ENCODE measurements at regions not wholly inside any gene's neighbourhood (a gene's known extent, or its start where the extent isn't known, plus 50 kb on each side); places are given as distances from the start of the nearest gene placed in this dataset.

DNA sequence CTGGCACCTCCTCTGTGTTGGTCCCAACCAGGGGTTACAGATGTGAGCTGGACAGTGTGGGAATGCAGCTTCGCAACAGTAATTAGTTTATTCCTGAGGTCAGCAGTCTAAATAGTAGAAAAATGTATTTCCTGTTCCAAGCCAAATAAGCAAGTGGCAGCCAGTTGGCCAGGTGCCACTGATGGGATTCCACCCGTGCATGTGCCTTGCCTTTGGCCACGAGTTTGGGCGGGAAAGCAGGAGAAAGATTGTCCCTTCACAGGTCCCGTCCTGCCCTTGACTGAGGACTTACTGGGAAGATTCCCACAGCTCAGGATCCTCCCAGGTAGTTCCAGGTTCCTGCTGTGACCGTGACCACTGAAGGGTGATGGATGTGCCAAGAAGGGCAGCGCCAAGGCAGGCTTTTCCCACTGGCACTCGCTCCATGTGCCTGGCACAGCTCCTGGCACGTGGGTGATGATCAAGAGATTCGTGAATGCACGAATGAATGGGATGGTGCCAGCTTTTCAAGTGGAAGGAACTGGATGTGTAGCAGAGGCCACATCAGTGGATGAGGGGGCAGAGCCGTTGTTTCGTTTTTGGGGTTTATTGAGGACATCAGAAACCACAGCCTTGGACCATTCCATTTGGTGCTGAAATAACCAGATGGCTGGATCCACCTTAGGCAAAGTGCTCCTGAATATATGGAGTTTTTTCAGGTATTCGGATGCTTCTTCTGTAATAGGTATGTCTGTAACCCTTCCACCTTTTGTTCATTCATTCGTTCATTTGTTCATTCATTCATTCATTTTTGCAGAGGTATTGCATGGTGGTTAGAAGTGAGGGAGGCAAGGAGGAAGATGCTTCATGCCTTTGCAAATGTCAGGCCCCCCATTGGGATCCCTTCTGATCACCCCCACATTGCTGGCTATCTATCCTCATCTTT, 62.4 kb upstream of the WNT4 start:
- in situ Hi-C loops (cut with HindIII; ENCODE audit: low pct_ligation_motif_present, low sequenced_read_pairs), result no loop called here
- Histone ChIP-seq H3K27ac (no peak overlapping the region), H3K36me3 (replicated peaks) (no peaks in the 10 kb centered on the region), H3K4me3 (ENCODE audit: low read depth, low read length) (no peak overlapping the region), H3K27me3 (replicated peaks) (peaks cover 52% of the 10 kb centered on the region)
- no peak for DNase-seq
- TF ChIP-seq, protein P1, sequence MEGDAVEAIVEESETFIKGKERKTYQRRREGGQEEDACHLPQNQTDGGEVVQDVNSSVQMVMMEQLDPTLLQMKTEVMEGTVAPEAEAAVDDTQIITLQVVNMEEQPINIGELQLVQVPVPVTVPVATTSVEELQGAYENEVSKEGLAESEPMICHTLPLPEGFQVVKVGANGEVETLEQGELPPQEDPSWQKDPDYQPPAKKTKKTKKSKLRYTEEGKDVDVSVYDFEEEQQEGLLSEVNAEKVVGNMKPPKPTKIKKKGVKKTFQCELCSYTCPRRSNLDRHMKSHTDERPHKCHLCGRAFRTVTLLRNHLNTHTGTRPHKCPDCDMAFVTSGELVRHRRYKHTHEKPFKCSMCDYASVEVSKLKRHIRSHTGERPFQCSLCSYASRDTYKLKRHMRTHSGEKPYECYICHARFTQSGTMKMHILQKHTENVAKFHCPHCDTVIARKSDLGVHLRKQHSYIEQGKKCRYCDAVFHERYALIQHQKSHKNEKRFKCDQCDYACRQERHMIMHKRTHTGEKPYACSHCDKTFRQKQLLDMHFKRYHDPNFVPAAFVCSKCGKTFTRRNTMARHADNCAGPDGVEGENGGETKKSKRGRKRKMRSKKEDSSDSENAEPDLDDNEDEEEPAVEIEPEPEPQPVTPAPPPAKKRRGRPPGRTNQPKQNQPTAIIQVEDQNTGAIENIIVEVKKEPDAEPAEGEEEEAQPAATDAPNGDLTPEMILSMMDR (IDR thresholded peaks at IDR 0.05; ENCODE audit: low read depth, low read length, missing control alignments), result no peak

DNA sequence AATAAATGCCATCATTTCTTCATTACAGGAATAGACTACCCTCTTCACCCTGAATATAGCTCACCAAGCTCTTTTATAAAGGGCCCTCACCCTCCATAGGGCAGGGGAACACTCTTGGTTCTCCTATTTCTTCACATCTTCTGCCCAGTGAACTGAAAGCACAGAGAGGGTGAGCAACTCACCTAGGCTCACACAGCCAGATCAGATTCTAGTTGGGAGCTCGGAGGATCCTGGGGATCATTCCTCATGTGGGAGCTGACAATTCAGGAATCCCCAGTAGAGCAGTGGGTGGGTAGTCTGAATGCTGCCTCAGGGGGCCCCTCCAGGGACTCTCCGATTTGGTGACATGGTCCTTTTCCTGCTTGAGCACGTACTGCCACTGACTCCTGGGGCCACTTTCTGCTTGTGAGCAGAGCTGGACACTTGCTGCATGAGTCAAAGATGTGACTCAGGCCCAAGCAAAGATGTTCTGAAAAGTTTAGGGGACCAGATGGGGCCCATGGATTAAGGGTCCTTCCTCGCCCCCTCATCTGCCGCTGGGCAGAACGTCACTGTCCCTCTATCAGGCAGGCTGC, 63.7 kb upstream of the WNT4 start:
- TF ChIP-seq, protein P1 (IDR thresholded peaks at IDR 0.05; ENCODE audit: low read depth, low read length, missing control alignments), result no peak
- Histone ChIP-seq H3K27ac (no peak overlapping the region), H3K4me3 (ENCODE audit: low read depth, low read length) (no peak overlapping the region), H3K27me3 (replicated peaks) (peaks cover 61% of the 10 kb centered on the region), H3K36me3 (replicated peaks) (no peaks in the 10 kb centered on the region)
- no peak for DNase-seq
- in situ Hi-C loops (cut with HindIII; ENCODE audit: low pct_ligation_motif_present, low sequenced_read_pairs), result no loop called here

DNA sequence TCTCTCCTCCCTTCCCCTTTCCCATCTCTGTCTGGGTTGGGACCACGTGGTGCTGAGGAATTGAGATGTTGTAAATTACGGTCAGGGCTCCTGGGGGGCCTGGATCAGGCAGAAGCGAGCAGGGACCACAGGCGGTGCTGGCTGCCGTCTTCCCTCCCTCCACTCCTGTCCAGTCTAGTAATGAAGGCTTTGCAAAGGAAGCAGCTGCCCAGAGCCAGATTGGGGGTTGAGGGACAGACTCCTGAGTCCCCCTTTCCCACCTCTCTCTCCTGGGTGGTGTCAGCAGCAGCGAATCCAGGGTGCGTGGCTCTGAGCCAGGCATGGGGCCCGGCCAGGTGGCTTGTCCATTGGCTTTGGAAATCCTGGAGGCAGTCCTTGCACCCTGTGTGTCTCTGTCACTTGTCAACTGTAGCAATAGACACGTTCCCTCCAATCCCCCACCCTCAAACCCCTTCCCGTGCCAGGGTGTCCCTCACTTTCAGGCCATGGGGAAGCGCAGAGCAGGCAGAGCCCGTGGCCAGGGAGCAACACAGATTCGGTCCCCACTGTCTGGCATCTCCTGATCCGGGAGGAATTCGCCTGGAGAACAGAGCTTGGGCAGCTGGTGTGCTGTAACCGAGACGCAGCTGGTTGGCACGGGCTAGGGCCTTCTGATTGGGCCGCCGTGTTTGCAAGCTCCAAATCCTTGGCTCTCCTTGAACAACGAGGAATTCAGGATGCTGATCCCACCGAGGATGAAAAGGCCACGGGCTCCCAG, 64.8 kb upstream of the WNT4 start:
- Histone ChIP-seq H3K36me3 (replicated peaks) (no peaks in the 10 kb centered on the region), H3K4me3 (ENCODE audit: low read depth, low read length) (no peak overlapping the region), H3K27me3 (replicated peaks) (peaks cover 71% of the 10 kb centered on the region), H3K27ac (no peak overlapping the region)
- TF ChIP-seq, protein P1 (IDR thresholded peaks at IDR 0.05; ENCODE audit: low read depth, low read length, missing control alignments), result no peak
- no peak for DNase-seq
- in situ Hi-C loops (cut with HindIII; ENCODE audit: low pct_ligation_motif_present, low sequenced_read_pairs), result no loop called here

DNA sequence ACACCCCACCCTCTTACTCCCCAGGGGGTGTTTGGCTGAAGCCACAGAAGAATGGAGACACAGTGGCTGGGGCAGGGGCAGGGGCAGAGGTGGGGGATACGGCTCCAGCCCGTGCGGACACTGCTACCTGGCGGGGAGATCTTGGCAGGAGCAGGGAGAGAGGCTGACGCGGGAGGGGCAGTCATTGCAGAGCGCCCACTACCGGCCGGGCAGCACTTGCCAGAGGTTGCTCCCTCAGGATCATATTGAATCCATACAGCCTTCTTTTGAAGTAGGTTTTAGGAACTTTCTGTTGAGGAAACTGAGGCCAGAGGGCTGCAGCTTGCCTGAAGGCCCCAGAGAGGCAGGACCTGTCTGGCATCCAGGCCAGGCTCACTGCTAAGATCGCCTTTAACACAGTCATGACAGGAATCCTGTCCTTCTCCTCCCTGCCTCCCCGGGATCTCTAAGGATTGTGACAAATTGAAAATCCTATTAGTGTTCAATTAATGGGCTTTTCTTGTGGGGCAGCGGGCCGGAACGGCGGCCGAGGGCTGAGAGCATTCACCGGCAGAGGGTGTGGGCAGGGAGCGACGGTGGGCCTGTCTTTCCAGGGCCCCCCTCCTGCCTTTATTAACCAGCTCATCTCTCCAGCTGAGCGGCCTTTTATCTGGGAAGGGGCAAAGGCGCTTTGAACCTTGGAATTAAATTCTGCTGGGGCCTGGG, 65.5 kb upstream of the WNT4 start:
- H3K27me3 ChIP-seq (replicated peaks), result peaks cover 77% of the 10 kb centered on the region
- in situ Hi-C loops (cut with HindIII; ENCODE audit: low pct_ligation_motif_present, low sequenced_read_pairs), result no loop called here

DNA sequence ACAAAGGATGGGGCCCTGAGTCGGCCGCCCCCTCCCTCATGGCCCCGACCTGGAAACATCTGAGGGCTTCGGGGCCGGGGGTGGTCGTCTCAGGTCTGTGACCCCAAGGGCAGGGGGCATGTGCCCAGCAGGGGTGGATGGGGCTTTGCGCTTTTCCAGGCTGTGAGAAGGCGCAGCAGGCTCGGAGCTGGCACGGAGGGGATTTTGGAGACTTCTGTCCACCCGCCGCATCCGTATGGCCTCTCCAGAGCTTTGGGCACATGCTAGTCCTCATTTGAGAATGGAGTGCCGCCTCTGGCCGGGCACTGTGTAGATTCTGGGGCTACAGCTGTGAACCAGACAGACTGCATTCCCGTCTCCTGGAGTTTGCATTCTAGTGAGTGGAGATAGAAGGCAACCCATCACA, 66.1 kb upstream of the WNT4 start:
- DNase-seq, result no peak
- H3K4me3 ChIP-seq (ENCODE audit: low read depth, low read length), result no peak overlapping the region
- in situ Hi-C loops (cut with HindIII; ENCODE audit: low pct_ligation_motif_present, low sequenced_read_pairs), result no loop called here
- H3K36me3 ChIP-seq (replicated peaks), result no peaks in the 10 kb centered on the region
- TF ChIP-seq, protein P1 (IDR thresholded peaks at IDR 0.05; ENCODE audit: low read depth, low read length, missing control alignments), result no peak
- no peak overlapping the region for H3K27ac ChIP-seq
- H3K27me3 ChIP-seq (replicated peaks), result peaks cover 76% of the 10 kb centered on the region

More for the DNA sequence above, 65.5 kb upstream of the WNT4 start:
- no peak overlapping the region for H3K27ac ChIP-seq
- DNase-seq, result no peak
- TF ChIP-seq, protein P1 (IDR thresholded peaks at IDR 0.05; ENCODE audit: low read depth, low read length, missing control alignments), result peak; percentile 33
- no peak overlapping the region for H3K4me3 ChIP-seq (ENCODE audit: low read depth, low read length)
- no peaks in the 10 kb centered on the region for H3K36me3 ChIP-seq (replicated peaks)
